Neural progenitor cell (in vitro differentiated cells): ENCODE measurements at regions not wholly inside any gene's neighbourhood (a gene's known extent, or its start where the extent isn't known, plus 50 kb on each side); places are given as distances from the start of the nearest gene placed in this dataset.

Experiments used
- DNase-seq: peaks from one replicate; pipeline ENCODE4 v3.0.0-alpha.2; 2016; ENCODE audit warnings: low spot score
- H2AFZ ChIP-seq: fragments of 200-600 bp; sonication (generic); replicated peaks from 2 replicates; pipeline ENCODE4 v1.6.1; 2016; ENCODE audit warnings: antibody characterized with exemption
- H3F3A ChIP-seq: fragments of 200-600 bp; sonication (generic); 2 replicates; pipeline ENCODE4 v1.6.1; 2016; ENCODE audit warnings: antibody characterized with exemption, low read depth
- H3K27ac ChIP-seq: fragments of 200-600 bp; sonication (generic); 2 replicates; pipeline ENCODE4 v1.5.1; 2016; ENCODE audit warnings: mild to moderate bottlenecking
- H3K27me3 ChIP-seq: fragments of 200-600 bp; sonication (generic); 2 replicates; pipeline ENCODE4 v1.6.1; 2016; ENCODE audit warnings: mild to moderate bottlenecking, moderate library complexity
- H3K36me3 ChIP-seq: fragments of 200-600 bp; sonication (generic); 2 replicates; pipeline ENCODE4 v1.5.1; 2016
- H3K4me1 ChIP-seq: fragments of 200-600 bp; sonication (generic); 2 replicates; pipeline ENCODE4 v1.6.1; 2016; ENCODE audit warnings: mixed run types
- H3K4me2 ChIP-seq: fragments of 200-600 bp; sonication (generic); 2 replicates; pipeline ENCODE4 v1.6.1; 2016
- H3K4me3 ChIP-seq: fragments of 200-600 bp; sonication (generic); 2 replicates; pipeline ENCODE4 v1.5.1; 2016
- H3K79me2 ChIP-seq: fragments of 200-600 bp; sonication (generic); 2 replicates; pipeline ENCODE4 v1.6.1; 2016; ENCODE audit warnings: low read depth
- H3K9ac ChIP-seq: fragments of 200-600 bp; sonication (generic); 2 replicates; pipeline ENCODE4 v1.6.1; 2016
- H3K9me3 ChIP-seq: fragments of 200-600 bp; sonication (generic); 2 replicates; pipeline ENCODE4 v1.5.1; 2016; ENCODE audit warnings: low read depth
- H4K20me1 ChIP-seq: fragments of 200-600 bp; sonication (generic); 2 replicates; pipeline ENCODE4 v1.6.1; 2016; ENCODE audit warnings: low read depth
- H3K27ac Mint-ChIP-seq: 3 replicates; pipeline ENCODE4 v1.8.0; 2021; ENCODE audit warnings: mixed read lengths
- H3K27me3 Mint-ChIP-seq: 2 replicates; pipeline ENCODE4 v1.8.0; 2022; ENCODE audit warnings: low read depth, mild to moderate bottlenecking, inconsistent platforms, moderate library complexity, mixed read lengths; ENCODE audit not compliant: insufficient read depth
- H3K36me3 Mint-ChIP-seq: 3 replicates; pipeline ENCODE4 v1.8.0; 2021; ENCODE audit warnings: mixed read lengths
- H3K4me1 Mint-ChIP-seq: 3 replicates; pipeline ENCODE4 v1.8.0; 2021; ENCODE audit warnings: mixed read lengths
- H3K4me3 Mint-ChIP-seq: 3 replicates; pipeline ENCODE4 v1.8.0; 2021; ENCODE audit warnings: mild to moderate bottlenecking, moderate library complexity, mixed read lengths
- H3K9me3 Mint-ChIP-seq: 3 replicates; pipeline ENCODE4 v1.8.0; 2020; ENCODE audit warnings: mixed read lengths
- CTCF ChIP-seq: fragments of 200-600 bp; sonication (generic); IDR thresholded peaks from 2 replicates; pipeline ENCODE4 v1.5.1; 2017; ENCODE audit warnings: antibody characterized with exemption, mild to moderate bottlenecking
- EZH2 ChIP-seq: fragments of 200-600 bp; sonication (generic); IDR thresholded peaks from 2 replicates; pipeline ENCODE4 v1.6.1; 2017; ENCODE audit warnings: antibody characterized with exemption, mild to moderate bottlenecking, moderate library complexity
- EZH2phosphoT487 ChIP-seq: fragments of 200-600 bp; sonication (generic); IDR thresholded peaks from 2 replicates; pipeline ENCODE4 v1.6.1; 2017; ENCODE audit warnings: antibody characterized with exemption

DNA sequence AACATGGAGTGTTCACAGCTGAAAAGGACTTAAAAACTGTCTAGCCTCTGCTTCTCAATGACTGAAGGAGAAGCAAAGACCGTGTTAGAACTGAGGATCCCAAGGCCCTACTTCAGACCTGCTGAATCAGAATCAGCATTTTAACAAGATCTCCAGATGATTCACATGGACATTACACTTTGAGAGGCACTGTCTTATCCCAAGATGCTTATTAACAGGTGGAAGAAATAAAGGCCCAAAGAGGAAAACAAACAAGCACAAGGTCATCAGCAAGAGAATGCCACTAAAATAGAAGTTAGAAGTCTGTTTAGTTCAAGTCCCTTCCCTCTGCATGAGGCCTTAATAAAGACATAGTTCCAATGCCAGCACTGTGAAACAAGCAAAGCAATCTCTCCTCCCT is 191.4 kb upstream of the BCL6 start:
- Histone ChIP-seq H2AFZ (no peak overlapping the region), H3K27ac (no peak overlapping the region), H3K27me3 (no peaks in the 10 kb centered on the region), H3K4me1 (no peaks in the 10 kb centered on the region), H3K4me3 (no peak overlapping the region), H4K20me1 (no peaks in the 10 kb centered on the region), H3K36me3 (no peaks in the 10 kb centered on the region), H3K9me3 (no peaks in the 10 kb centered on the region), H3K9ac (no peak overlapping the region), H3K4me2 (no peak overlapping the region), H3K79me2 (no peaks in the 10 kb centered on the region), H3F3A (no peaks in the 10 kb centered on the region)
- H3K36me3 Mint-ChIP-seq: no peaks in the 10 kb centered on the region
- no peak overlapping the region for H3K27ac Mint-ChIP-seq
- H3K9me3 Mint-ChIP-seq: no peaks in the 10 kb centered on the region
- H3K27me3 Mint-ChIP-seq: peaks cover 2% of the 10 kb centered on the region
- peaks cover 6% of the 10 kb centered on the region for H3K4me1 Mint-ChIP-seq
- H3K4me3 Mint-ChIP-seq: no peak overlapping the region
- DNase-seq: no peak
- TF ChIP-seq CTCF: no peak
- no peak for TF ChIP-seq EZH2
- TF ChIP-seq EZH2phosphoT487: no peak

DNA sequence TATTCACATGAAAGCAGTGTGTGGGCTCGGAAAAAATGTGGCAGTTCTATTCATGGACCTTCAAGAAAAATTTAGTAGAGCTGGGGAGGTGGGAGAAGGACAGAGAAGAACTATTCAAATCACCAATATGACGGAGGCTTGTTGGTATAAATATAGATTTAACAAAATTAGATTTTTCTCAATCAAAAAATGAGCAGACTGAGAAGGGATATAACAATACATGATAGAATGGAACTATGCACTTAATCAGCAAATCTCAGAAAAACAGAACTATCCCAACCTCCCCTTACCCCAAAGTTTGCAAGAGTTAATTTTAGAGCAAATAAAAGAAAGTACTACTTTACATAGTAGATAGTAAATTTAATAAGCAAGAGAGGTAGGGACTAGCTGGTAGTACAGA is 194.6 kb upstream of the BCL6 start:
- no peak overlapping the region for H3K4me3 Mint-ChIP-seq
- no peak overlapping the region for H2AFZ ChIP-seq
- no peaks in the 10 kb centered on the region for H3K9me3 ChIP-seq
- H3K4me1 Mint-ChIP-seq: peaks cover 6% of the 10 kb centered on the region
- peaks cover 2% of the 10 kb centered on the region for H3K27me3 Mint-ChIP-seq
- H3K27me3 ChIP-seq: no peaks in the 10 kb centered on the region
- TF ChIP-seq EZH2: no peak
- TF ChIP-seq CTCF: no peak
- TF ChIP-seq EZH2phosphoT487: no peak
- H4K20me1 ChIP-seq: no peaks in the 10 kb centered on the region
- H3F3A ChIP-seq: no peaks in the 10 kb centered on the region
- no peaks in the 10 kb centered on the region for H3K79me2 ChIP-seq
- no peaks in the 10 kb centered on the region for H3K36me3 Mint-ChIP-seq
- H3K27ac ChIP-seq: no peak overlapping the region
- no peak overlapping the region for H3K4me3 ChIP-seq
- no peaks in the 10 kb centered on the region for H3K9me3 Mint-ChIP-seq
- no peak overlapping the region for H3K4me2 ChIP-seq
- H3K4me1 ChIP-seq: peaks cover 6% of the 10 kb centered on the region
- H3K36me3 ChIP-seq: no peaks in the 10 kb centered on the region
- no peak overlapping the region for H3K9ac ChIP-seq
- H3K27ac Mint-ChIP-seq: no peak overlapping the region
- DNase-seq: no peak

- H3K4me2 ChIP-seq: no peak overlapping the region
- H3K4me3 Mint-ChIP-seq: no peak overlapping the region
Measured at GRCh38 chr3:187941135-187941847, 196.0 kb upstream of the BCL6 start.

More at GRCh38 chr3:187941135-187941847, 196.0 kb upstream of the BCL6 start:
- no peaks in the 10 kb centered on the region for H3K79me2 ChIP-seq
- Mint-ChIP-seq H3K4me1 (peaks cover 6% of the 10 kb centered on the region), H3K36me3 (no peaks in the 10 kb centered on the region), H3K27ac (no peak overlapping the region), H3K27me3 (peaks cover 2% of the 10 kb centered on the region), H3K9me3 (no peaks in the 10 kb centered on the region)
- no peaks in the 10 kb centered on the region for H3K27me3 ChIP-seq
- no peak overlapping the region for H3K27ac ChIP-seq
- peaks cover 6% of the 10 kb centered on the region for H3K4me1 ChIP-seq
- no peak for DNase-seq
- no peaks in the 10 kb centered on the region for H4K20me1 ChIP-seq
- H3K9ac ChIP-seq: no peak overlapping the region
- no peaks in the 10 kb centered on the region for H3F3A ChIP-seq
- no peaks in the 10 kb centered on the region for H3K9me3 ChIP-seq
- no peak for TF ChIP-seq EZH2
- no peak for TF ChIP-seq EZH2phosphoT487
- no peak for TF ChIP-seq CTCF
- no peak overlapping the region for H2AFZ ChIP-seq
- H3K36me3 ChIP-seq: no peaks in the 10 kb centered on the region
- no peak overlapping the region for H3K4me3 ChIP-seq
